ENCODE measurements at regions not wholly inside any gene's neighbourhood (a gene's known extent, or its start where the extent isn't known, plus 50 kb on each side); places are given as distances from the start of the nearest gene placed in this dataset.

GRCh38 chr11:98411777-98412176 is 609.0 kb upstream of the CNTN5 start:
- no peaks in the 10 kb centered on the region for H3K27me3 ChIP-seq (ENCODE audit: insufficient read depth)
- H3K4me3 ChIP-seq (ENCODE audit: low read depth in 2 of 2, low read length in 1 of 2): no peak overlapping the region
- H4K20me1 ChIP-seq (ENCODE audit: insufficient read depth): no peaks in the 10 kb centered on the region
- no peak overlapping the region for H3K27ac ChIP-seq (ENCODE audit: low read depth in 2 of 2, low read length in 1 of 2)
- H3K79me2 ChIP-seq (ENCODE audit: insufficient read depth): no peaks in the 10 kb centered on the region
- no peaks in the 10 kb centered on the region for H3K9me3 ChIP-seq
- H3K4me2 ChIP-seq: no peak overlapping the region
- POLR2A ChIA-PET: no interaction called here
- CTCF ChIA-PET: no interaction called here
- WGBS (ENCODE audit: low lambda C conversion rate): 25% methylated on average over 3 of the region's 3 CpGs
- no peaks in the 10 kb centered on the region for H3K36me3 ChIP-seq (replicated peaks in 1 of 2; ENCODE audit: control insufficient read depth in 1 of 2, insufficient read depth in 2 of 2, low read length in 1 of 2)
- TF ChIP-seq YY1 (IDR thresholded peaks at IDR 0.05; ENCODE audit: low read depth) (no peak), TAF1 (IDR thresholded peaks at IDR 0.05; ENCODE audit: borderline replicate concordance, low read depth, low read length) (no peak), REST (IDR thresholded peaks at IDR 0.05; ENCODE audit: low read depth, low read length) (no peak), GATA2 (CRISPR knock-in tag; IDR thresholded peaks at IDR 0.05) (no peak), EP300 (IDR thresholded peaks at IDR 0.05; ENCODE audit: borderline replicate concordance in 1 of 2, low read depth in 1 of 2, low read length in 1 of 2) (no peak), MEF2A (IDR thresholded peaks at IDR 0.05; ENCODE audit: borderline replicate concordance, low read depth) (no peak), POLR2AphosphoS5 (IDR thresholded peaks at IDR 0.05; ENCODE audit: low read depth, low read length) (no peak), SMC3 (IDR thresholded peaks at IDR 0.05; ENCODE audit: low read depth, low read length) (no peak), NRF1 (IDR thresholded peaks at IDR 0.05; ENCODE audit: low read depth, low read length) (no peak), TEAD4 (IDR thresholded peaks at IDR 0.05; ENCODE audit: borderline replicate concordance, insufficient read depth) (no peak), RFX5 (IDR thresholded peaks at IDR 0.05; ENCODE audit: low read length) (no peak), USF2 (IDR thresholded peaks at IDR 0.05; ENCODE audit: borderline replicate concordance, low read depth, low read length) (no peak)
- no peak for DNase-seq
- H3K9me2 ChIP-seq: no peaks in the 10 kb centered on the region
- no peak overlapping the region for H3K9ac ChIP-seq
- no peak overlapping the region for H2AFZ ChIP-seq (ENCODE audit: low read depth)
- H3K4me1 ChIP-seq (ENCODE audit: control insufficient read depth in 1 of 2, insufficient read depth in 2 of 2, low read depth in 1 of 2, low read length in 1 of 2): no peaks in the 10 kb centered on the region
- no peaks in the 10 kb centered on the region for H3F3A ChIP-seq (replicated peaks; ENCODE audit: insufficient read depth)

- Histone ChIP-seq H3K4me1 (ENCODE audit: control insufficient read depth in 1 of 2, insufficient read depth in 2 of 2, low read depth in 1 of 2, low read length in 1 of 2) (no peaks in the 10 kb centered on the region), H3K9ac (no peak overlapping the region), H4K20me1 (ENCODE audit: insufficient read depth) (no peaks in the 10 kb centered on the region), H3K9me3 (no peaks in the 10 kb centered on the region), H3K79me2 (ENCODE audit: insufficient read depth) (no peaks in the 10 kb centered on the region), H3K4me3 (ENCODE audit: low read depth in 2 of 2, low read length in 1 of 2) (no peak overlapping the region), H2AFZ (ENCODE audit: low read depth) (no peak overlapping the region), H3K36me3 (replicated peaks in 1 of 2; ENCODE audit: control insufficient read depth in 1 of 2, insufficient read depth in 2 of 2, low read length in 1 of 2) (no peaks in the 10 kb centered on the region), H3K9me2 (no peaks in the 10 kb centered on the region), H3K4me2 (no peak overlapping the region), H3K27me3 (ENCODE audit: insufficient read depth) (no peaks in the 10 kb centered on the region), H3F3A (replicated peaks; ENCODE audit: insufficient read depth) (no peaks in the 10 kb centered on the region), H3K27ac (ENCODE audit: low read depth in 2 of 2, low read length in 1 of 2) (no peak overlapping the region)
- TF ChIP-seq ELF1 (IDR thresholded peaks at IDR 0.05) (no peak), MAX (IDR thresholded peaks at IDR 0.05; ENCODE audit: low read depth) (no peak), RXRA (IDR thresholded peaks at IDR 0.05; ENCODE audit: borderline replicate concordance, low read depth) (no peak)
- CTCF ChIA-PET: no interaction called here
- POLR2A ChIA-PET: no interaction called here
- WGBS (ENCODE audit: low lambda C conversion rate): 19% methylated on average over 3 of the region's 3 CpGs
- no peak for DNase-seq
These were observed 603.4 kb upstream of the CNTN5 start for GRCh38 chr11:98417256-98417755.

Measured in SK-N-SH (cell line).